K562 (cell line): ENCODE measurements at regions not wholly inside any gene's neighbourhood (a gene's known extent, or its start where the extent isn't known, plus 50 kb on each side); places are given as distances from the start of the nearest gene placed in this dataset.

ENCODE experiments used
- MCM2 ChIP-seq: fragments of 450-650 bp; IDR thresholded peaks from 2 replicates; pipeline ENCODE4 v1.6.1; 2017; ENCODE audit warnings: low read depth, mild to moderate bottlenecking
- SP1 ChIP-seq: sonication (generic); formaldehyde crosslinking; IDR thresholded peaks from 2 replicates; pipeline ENCODE4 v1.8.1; 2022; ENCODE audit warnings: mild to moderate bottlenecking, missing genetic modification reagents
- ZNF449 ChIP-seq: fragments of 250-450 bp; sonication (Bioruptor Pico); IDR thresholded peaks from 2 replicates; pipeline ENCODE4 v1.8.0; 2022; ENCODE audit warnings: moderate library complexity, mild to moderate bottlenecking, inconsistent platforms
- ZNF740 ChIP-seq, 3 experiments: fragments of 200-800 bp in 1 of 3; sonication (Bioruptor generic) in 1 of 3; sonication (generic) in 1 of 3; formaldehyde crosslinking in 1 of 3; IDR thresholded peaks; 2 replicates each; pipeline versions ENCODE4 v1.6.1 to v1.8.0; 2016 to 2022; ENCODE audit warnings: mild to moderate bottlenecking in 2 of 3, missing compliant biosample characterization in 2 of 3, missing genetic modification characterization in 2 of 3, missing genetic modification reagents in 1 of 3

GRCh38 chr4:81617545-81617944, 145.8 kb upstream of the RASGEF1B start:
- no peak for TF ChIP-seq SP1
- no peak for TF ChIP-seq MCM2
- no peak for TF ChIP-seq ZNF449 (CRISPR knock-in tag)
- no peak for TF ChIP-seq ZNF740 (CRISPR knock-in tag; IDR thresholded peaks at IDR 0.05)
- TF ChIP-seq ZNF740 (tag; IDR thresholded peaks at IDR 0.05) = no peak
